SK-N-MC (cell line): ENCODE measurements at regions not wholly inside any gene's neighbourhood (a gene's known extent, or its start where the extent isn't known, plus 50 kb on each side); places are given as distances from the start of the nearest gene placed in this dataset.

Experiments
- FOXP2 ChIP-seq: optimal IDR thresholded peaks from 2 replicates; pipeline ENCODE3; 2011; ENCODE audit warnings: mild to moderate bottlenecking, moderate library complexity; ENCODE audit not compliant: insufficient read depth; ENCODE audit errors: extremely low read length, control extremely low read depth
- POLR2AphosphoS5 ChIP-seq: IDR thresholded peaks from 2 replicates; pipeline ENCODE4 v1.6.1; 2012; ENCODE audit warnings: mild to moderate bottlenecking, low read depth, low read length, borderline replicate concordance

- TF ChIP-seq FOXP2 (no peak), POLR2AphosphoS5 (no peak)
Measured at GRCh38 chr16:86449446-86450095, 60.8 kb upstream of the FOXF1 start.
